HG03469 (cell line): ENCODE measurements at regions not wholly inside any gene's neighbourhood (a gene's known extent, or its start where the extent isn't known, plus 50 kb on each side); places are given as distances from the start of the nearest gene placed in this dataset.
"Not testable (repeated sequence)": the region's sequence is repeated elsewhere in the genome, so short reads cannot be mapped to it uniquely, and the experiment has no call there.

Experiments used
- ATAC-seq: cut with Tn5 transposase; IDR thresholded peaks from one replicate; pipeline ENCODE4 v1.9.1; 2021; ENCODE audit warnings: mild to moderate bottlenecking, moderate library complexity, moderate number of reproducible peaks; ENCODE audit not compliant: unreplicated experiment

DNA sequence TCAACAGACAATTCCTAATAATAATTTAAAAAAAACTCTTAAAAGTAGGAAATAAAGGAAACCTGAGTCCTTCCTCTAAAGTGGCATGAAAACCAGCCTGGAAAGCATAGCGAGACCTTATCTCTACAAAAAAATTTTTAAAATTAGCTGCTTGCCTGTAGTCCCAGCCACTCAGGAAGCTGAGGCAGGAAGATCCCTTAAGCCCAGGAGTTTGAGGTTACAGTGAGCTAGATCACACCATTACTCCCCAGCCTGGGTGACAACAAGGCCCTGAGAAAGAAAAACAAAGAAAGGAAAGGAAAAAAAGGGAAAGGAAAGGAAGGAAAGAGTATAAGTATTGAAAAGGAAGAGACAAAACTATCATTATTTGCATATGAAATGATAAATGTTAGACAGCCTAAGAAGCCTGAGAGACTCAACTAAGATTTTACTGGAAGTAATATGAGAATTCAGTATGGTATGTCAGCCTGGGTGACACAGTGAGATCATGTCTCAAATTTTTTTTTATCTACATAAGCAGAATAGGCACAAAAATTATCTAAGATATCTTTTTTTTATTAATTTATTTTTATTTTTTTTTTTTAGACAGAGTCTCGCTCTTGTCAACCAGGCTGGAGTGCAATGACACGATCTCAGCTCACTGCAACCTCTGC is 113.0 kb downstream of the GOSR1 start:
- ATAC-seq: no peak

DNA sequence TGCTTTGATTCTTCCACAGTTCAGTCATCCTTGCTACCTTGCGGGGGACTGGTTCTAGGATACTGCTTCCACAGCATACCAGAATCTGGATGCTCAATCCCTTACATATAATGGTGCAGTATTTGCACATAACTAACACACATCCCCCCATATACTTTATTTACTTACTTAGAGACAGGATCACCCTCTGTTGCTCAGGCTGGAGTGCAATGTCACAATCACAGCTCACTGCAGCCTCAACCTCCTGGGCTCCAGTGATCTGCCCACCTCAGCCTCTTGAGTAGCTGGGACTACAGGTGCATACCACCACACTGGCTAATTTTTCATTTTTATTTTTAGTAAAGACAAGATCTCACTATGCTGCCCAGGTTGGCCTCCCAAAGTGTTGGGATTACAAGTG is 112.2 kb downstream of the GOSR1 start:
- ATAC-seq: no peak

DNA sequence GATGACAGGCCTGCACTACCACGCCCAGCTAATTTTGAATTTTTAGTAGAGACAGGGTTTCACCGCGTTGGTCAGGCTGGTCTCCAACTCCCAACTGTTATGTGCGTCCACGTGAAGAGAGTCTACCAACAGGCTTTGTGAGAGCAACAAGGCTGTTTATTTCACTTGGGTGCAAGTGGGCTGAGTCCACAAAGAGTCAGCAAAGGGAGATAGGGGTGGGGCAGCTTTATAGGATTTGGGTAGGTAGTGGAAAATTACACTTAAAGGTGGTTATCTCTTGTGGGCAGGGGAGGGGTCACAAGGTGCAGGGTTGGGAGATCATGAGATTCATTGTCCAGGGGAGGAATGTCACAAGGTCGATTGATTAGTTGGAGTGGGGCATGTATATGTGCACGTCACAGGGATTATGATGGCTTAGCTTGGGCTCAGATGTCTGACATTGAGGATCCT is 111.6 kb downstream of the GOSR1 start:
- no peak for ATAC-seq

DNA sequence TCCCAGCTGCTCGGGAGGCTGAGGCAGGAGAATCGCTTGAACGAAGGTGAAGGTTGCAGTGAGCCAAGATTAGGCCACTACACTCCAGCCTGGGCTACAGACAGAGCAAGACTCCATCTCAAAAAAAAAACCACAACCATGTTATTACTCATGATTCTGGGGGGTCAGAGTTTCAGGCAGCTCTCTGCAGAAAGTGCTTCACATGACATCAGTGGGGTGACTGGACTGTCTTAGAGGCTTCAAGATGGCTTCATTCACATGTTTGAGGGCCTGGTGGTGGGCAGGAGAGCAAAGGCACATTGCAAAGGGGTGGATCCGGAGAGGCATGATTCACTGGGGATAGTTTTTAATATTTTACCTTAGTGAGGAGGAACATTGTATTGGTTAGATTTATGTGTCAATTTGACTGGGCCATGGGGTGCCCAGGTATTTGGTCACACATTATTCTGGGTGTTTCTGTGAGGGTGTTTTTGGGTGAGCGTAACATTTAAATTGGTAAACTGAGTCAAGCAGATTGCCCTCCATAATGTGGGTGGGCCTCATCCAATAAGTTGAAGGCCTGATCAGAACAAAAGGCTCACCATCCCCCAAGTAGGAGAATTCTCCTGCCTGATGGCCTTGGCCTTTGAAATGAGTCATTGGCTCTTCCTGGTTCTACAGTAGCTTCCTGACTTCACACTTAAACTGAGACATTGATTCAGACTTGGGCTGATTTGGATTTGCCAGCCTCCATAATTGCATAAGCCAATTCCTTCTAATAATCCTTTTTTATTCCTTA is 109.8 kb downstream of the GOSR1 start:
- no peak for ATAC-seq

DNA sequence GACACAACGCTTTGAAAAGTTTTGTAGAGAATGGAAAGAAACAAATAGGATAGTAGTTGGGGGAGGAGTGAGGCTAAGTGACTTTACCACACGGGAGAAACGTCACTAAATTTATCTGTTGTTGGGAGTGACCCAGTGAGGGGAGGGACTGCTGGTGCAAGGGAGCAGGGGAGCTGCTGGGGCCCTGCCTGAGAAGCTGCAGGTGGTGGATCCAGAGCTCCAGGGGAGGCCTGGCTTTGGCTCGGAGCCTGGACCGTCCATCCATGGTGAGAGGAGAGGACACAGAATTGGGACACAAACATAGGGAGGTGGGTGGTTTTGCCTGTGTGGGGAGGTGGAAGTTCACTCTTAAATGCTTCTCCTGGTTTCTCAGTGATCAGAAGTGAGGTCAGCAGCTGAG is 107.6 kb downstream of the GOSR1 start:
- no peak for ATAC-seq

DNA sequence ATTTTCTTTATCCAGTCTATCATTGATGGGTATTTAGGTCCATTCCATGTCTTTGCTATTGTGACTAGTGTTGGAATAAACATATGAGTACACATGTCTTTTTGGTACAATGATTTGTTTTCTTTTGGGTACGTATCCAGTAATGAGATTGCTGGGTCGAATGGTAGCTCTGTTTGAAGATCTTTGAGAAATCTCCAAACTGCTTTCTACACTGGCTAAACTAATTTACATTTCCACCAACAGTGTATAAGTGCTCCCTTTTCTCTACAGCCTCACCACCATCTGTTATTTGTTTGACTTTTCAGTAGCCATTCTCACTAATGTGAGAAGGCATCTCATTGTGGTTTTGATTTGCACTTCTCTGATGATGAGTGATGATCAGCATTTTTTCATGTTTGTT is 103.7 kb downstream of the GOSR1 start:
- no peak for ATAC-seq

DNA sequence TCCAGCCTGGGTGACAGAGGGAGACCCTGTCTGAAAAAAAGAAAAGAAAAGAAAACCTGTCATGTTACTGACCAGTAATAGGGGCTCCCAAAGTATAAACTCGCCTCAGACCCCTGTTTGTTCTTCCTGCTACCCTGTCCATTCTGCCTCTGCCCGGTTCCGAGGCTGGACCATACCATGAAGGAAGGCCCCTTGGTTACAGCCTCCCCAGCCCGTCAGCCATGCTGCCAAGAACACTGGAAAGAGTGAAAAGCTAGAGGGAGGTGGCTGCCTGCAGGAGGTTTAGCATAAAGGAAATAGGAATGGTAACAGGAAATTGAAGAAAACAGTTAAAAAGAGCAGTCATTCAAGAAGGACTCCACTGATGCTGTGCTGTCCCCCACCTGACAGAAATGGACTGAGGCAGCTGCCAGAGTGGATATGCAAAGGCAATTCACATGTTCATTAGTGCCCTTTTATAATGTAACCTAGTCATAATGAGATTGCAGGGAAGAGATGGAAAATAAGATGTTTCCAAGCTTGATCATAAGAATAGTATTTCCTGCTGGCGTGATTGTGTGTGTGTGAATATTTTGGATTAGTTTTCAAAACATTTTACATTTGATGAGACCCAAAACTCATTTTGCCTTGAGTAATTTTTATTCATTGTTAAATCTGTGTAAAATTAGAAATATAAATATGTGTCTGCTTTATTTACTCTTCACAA is 102.6 kb downstream of the GOSR1 start:
- ATAC-seq: no peak

DNA sequence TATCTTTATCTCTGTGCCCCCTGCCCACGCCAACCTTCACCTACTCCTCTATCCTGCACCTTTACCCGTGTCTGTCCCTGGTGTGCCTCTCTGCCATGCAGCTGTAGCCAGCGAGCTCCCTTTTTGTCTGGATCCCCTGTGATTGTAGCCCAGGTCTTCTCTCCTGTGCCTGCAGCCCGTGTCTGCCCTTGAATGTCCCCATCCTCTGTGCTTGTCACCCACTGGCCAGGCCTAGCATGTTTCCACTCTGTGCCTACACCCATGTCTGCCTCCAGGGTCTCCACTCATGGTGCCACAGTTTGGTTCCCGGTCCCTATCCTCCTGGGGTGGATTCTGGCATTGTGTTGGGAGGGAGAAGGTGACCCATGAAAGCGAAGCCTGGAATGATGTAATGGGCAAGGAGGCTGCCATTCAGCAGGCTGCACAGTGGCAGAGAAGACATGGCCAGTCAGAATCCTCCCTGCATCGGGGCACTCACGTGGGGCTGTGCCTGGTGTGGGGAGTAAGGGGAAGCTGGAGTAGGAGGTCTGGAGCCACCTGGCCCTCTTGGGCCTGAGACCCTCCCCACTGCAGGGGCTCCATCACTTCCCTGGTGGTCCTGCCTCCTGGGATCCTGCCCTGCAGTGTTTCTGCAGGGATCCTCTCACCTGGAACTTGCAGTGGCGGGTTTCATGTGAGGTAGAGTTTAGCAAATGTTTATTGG is 101.0 kb downstream of the GOSR1 start:
- ATAC-seq: not testable (repeated sequence)
